Activated naive CD4-positive, alpha-beta T cell treated with anti-CD3 and anti-CD28 coated beads, Interleukin-2, amount 10 ng/mL, durations not matched to agents 7 days and 5 days (primary cell): ENCODE measurements at regions not wholly inside any gene's neighbourhood (a gene's known extent, or its start where the extent isn't known, plus 50 kb on each side); places are given as distances from the start of the nearest gene placed in this dataset.
A peak's percentile ranks its signal among the peaks of the same experiment; 100 is the strongest.

ENCODE experiments used
- CTCF ChIA-PET: fragments of 350-600 bp; sonication (Branson Sonifier 250); formaldehyde crosslinking; loops from one replicate; lab custom pipeline; 2021; ENCODE audit warnings: antibody characterized with exemption; lab: Charles Lee
- DNase-seq: peaks from one replicate; pipeline ENCODE4 v3.0.0-alpha.2; 2020
- H3K27ac Mint-ChIP-seq: one replicate; pipeline ENCODE4 v1.8.0; 2021; ENCODE audit warnings: mild to moderate bottlenecking, moderate library complexity, mixed read lengths
- H3K27me3 Mint-ChIP-seq: one replicate; pipeline ENCODE4 v1.8.0; 2021; ENCODE audit warnings: mild to moderate bottlenecking, mixed read lengths
- H3K36me3 Mint-ChIP-seq: one replicate; pipeline ENCODE4 v1.8.0; 2021; ENCODE audit warnings: mixed read lengths
- H3K4me1 Mint-ChIP-seq: one replicate; pipeline ENCODE4 v1.8.0; 2021; ENCODE audit warnings: mixed read lengths
- H3K4me3 Mint-ChIP-seq: one replicate; pipeline ENCODE4 v1.8.0; 2021; ENCODE audit warnings: mild to moderate bottlenecking, moderate library complexity, mixed read lengths
- H3K9me3 Mint-ChIP-seq: one replicate; pipeline ENCODE4 v1.8.0; 2021; ENCODE audit warnings: mixed read lengths

GRCh38 chr12:132429602-132429945 is 60.4 kb upstream of the FBRSL1 start:
- H3K27ac Mint-ChIP-seq: no peak overlapping the region
- peaks cover 6% of the 10 kb centered on the region for H3K9me3 Mint-ChIP-seq
- no peaks in the 10 kb centered on the region for H3K36me3 Mint-ChIP-seq
- CTCF ChIA-PET: interaction anchor here (0.8 to 1.2 kb wide), 5 partner anchors 12 to 276 kb away, joined by 3 read pairs; no protein-coding TSS in a partner anchor
- peaks cover 43% of the 10 kb centered on the region for H3K4me1 Mint-ChIP-seq
- no peak overlapping the region for H3K4me3 Mint-ChIP-seq
- peaks cover 57% of the 10 kb centered on the region for H3K27me3 Mint-ChIP-seq
- no peak for DNase-seq

GRCh38 chr12:132428936-132429601 is 60.9 kb upstream of the FBRSL1 start:
- H3K36me3 Mint-ChIP-seq: no peaks in the 10 kb centered on the region
- DNase-seq: no peak
- H3K27me3 Mint-ChIP-seq: peaks cover 54% of the 10 kb centered on the region
- CTCF ChIA-PET: interaction anchor here (1.0 kb wide), 1 partner anchor 14 kb away, joined by 3 read pairs; no protein-coding TSS in a partner anchor
- H3K27ac Mint-ChIP-seq: no peak overlapping the region
- H3K4me3 Mint-ChIP-seq: no peak overlapping the region
- H3K4me1 Mint-ChIP-seq: peaks cover 39% of the 10 kb centered on the region
- peaks cover 6% of the 10 kb centered on the region for H3K9me3 Mint-ChIP-seq

- DNase-seq: no peak
- CTCF ChIA-PET: interaction anchor here (1.0 to 1.6 kb wide), 4 partner anchors 13 to 133 kb away, joined by 3 to 7 read pairs (median 4); no protein-coding TSS in a partner anchor
- Mint-ChIP-seq H3K27me3 (peaks cover 62% of the 10 kb centered on the region), H3K4me3 (no peak overlapping the region), H3K27ac (no peak overlapping the region), H3K36me3 (no peaks in the 10 kb centered on the region), H3K9me3 (peaks cover 6% of the 10 kb centered on the region), H3K4me1 (peaks cover 35% of the 10 kb centered on the region)
These were observed 61.7 kb upstream of the FBRSL1 start for GRCh38 chr12:132427999-132428935.

GRCh38 chr12:132427174-132427768 is 62.7 kb upstream of the FBRSL1 start:
- CTCF ChIA-PET: interaction anchor here (1.0 to 1.6 kb wide), 3 partner anchors 12 to 134 kb away, joined by 3 to 7 read pairs (median 5); no protein-coding TSS in a partner anchor
- H3K4me3 Mint-ChIP-seq: no peak overlapping the region
- H3K36me3 Mint-ChIP-seq: no peaks in the 10 kb centered on the region
- no peak for DNase-seq
- no peak overlapping the region for H3K27ac Mint-ChIP-seq
- peaks cover 72% of the 10 kb centered on the region for H3K27me3 Mint-ChIP-seq
- H3K4me1 Mint-ChIP-seq: peaks cover 31% of the 10 kb centered on the region
- peaks cover 6% of the 10 kb centered on the region for H3K9me3 Mint-ChIP-seq

- peaks cover 31% of the 10 kb centered on the region for H3K4me1 Mint-ChIP-seq
- H3K9me3 Mint-ChIP-seq: peaks cover 6% of the 10 kb centered on the region
- H3K27me3 Mint-ChIP-seq: peaks cover 79% of the 10 kb centered on the region
- H3K27ac Mint-ChIP-seq: no peak overlapping the region
- no peak overlapping the region for H3K4me3 Mint-ChIP-seq
- CTCF ChIA-PET: interaction anchor here (1.1 to 1.6 kb wide), 2 partner anchors 12 to 97 kb away, joined by 5 to 7 read pairs; no protein-coding TSS in a partner anchor
- H3K36me3 Mint-ChIP-seq: no peaks in the 10 kb centered on the region
- DNase-seq: no peak
These were observed 63.4 kb upstream of the FBRSL1 start for GRCh38 chr12:132426349-132427173.

GRCh38 chr12:132424811-132425210 is 65.1 kb upstream of the FBRSL1 start:
- peaks cover 6% of the 10 kb centered on the region for H3K9me3 Mint-ChIP-seq
- no peaks in the 10 kb centered on the region for H3K36me3 Mint-ChIP-seq
- CTCF ChIA-PET: no interaction called here
- no peak overlapping the region for H3K4me3 Mint-ChIP-seq
- peaks cover 81% of the 10 kb centered on the region for H3K27me3 Mint-ChIP-seq
- no peak for DNase-seq
- H3K4me1 Mint-ChIP-seq: peaks cover 18% of the 10 kb centered on the region
- H3K27ac Mint-ChIP-seq: no peak overlapping the region

- Mint-ChIP-seq H3K4me3 (no peak overlapping the region), H3K9me3 (peaks cover 6% of the 10 kb centered on the region), H3K27me3 (peaks cover 82% of the 10 kb centered on the region), H3K27ac (no peak overlapping the region), H3K4me1 (peaks cover 10% of the 10 kb centered on the region), H3K36me3 (no peaks in the 10 kb centered on the region)
- CTCF ChIA-PET: no interaction called here
- no peak for DNase-seq
These were observed 65.9 kb upstream of the FBRSL1 start for GRCh38 chr12:132423820-132424645.

GRCh38 chr12:132423251-132423819 is 66.6 kb upstream of the FBRSL1 start:
- CTCF ChIA-PET: no interaction called here
- Mint-ChIP-seq H3K4me3 (no peak overlapping the region), H3K36me3 (no peaks in the 10 kb centered on the region), H3K27me3 (peaks cover 82% of the 10 kb centered on the region), H3K9me3 (peaks cover 6% of the 10 kb centered on the region), H3K4me1 (peaks cover 3% of the 10 kb centered on the region), H3K27ac (no peak overlapping the region)
- DNase-seq: no peak

- CTCF ChIA-PET: no interaction called here
- no peak for DNase-seq
- Mint-ChIP-seq H3K27ac (peak overlapping the region; percentile 15), H3K27me3 (peaks cover 82% of the 10 kb centered on the region), H3K4me1 (no peaks in the 10 kb centered on the region), H3K4me3 (no peak overlapping the region), H3K9me3 (peaks cover 6% of the 10 kb centered on the region), H3K36me3 (no peaks in the 10 kb centered on the region)
These were observed 67.4 kb upstream of the FBRSL1 start for GRCh38 chr12:132422381-132423043.

GRCh38 chr12:132422040-132422380 is 67.9 kb upstream of the FBRSL1 start:
- Mint-ChIP-seq H3K4me1 (no peaks in the 10 kb centered on the region), H3K9me3 (peaks cover 6% of the 10 kb centered on the region), H3K4me3 (no peak overlapping the region), H3K27ac (no peak overlapping the region), H3K36me3 (no peaks in the 10 kb centered on the region), H3K27me3 (peaks cover 80% of the 10 kb centered on the region)
- CTCF ChIA-PET: no interaction called here
- DNase-seq: no peak

- H3K27me3 Mint-ChIP-seq: peaks cover 62% of the 10 kb centered on the region
- DNase-seq: no peak
- H3K9me3 Mint-ChIP-seq: no peaks in the 10 kb centered on the region
- CTCF ChIA-PET: interaction anchor here (7.2 kb wide), 1 partner anchor 105 kb away, joined by 77 read pairs; no protein-coding TSS in a partner anchor
- H3K36me3 Mint-ChIP-seq: no peaks in the 10 kb centered on the region
- H3K4me3 Mint-ChIP-seq: no peak overlapping the region
- peaks cover 3% of the 10 kb centered on the region for H3K4me1 Mint-ChIP-seq
- H3K27ac Mint-ChIP-seq: no peak overlapping the region
These were observed 70.2 kb upstream of the FBRSL1 start for GRCh38 chr12:132419631-132420246.

GRCh38 chr12:132418393-132418925 is 71.5 kb upstream of the FBRSL1 start:
- H3K36me3 Mint-ChIP-seq: no peaks in the 10 kb centered on the region
- no peak overlapping the region for H3K27ac Mint-ChIP-seq
- H3K4me1 Mint-ChIP-seq: peaks cover 4% of the 10 kb centered on the region
- CTCF ChIA-PET: interaction anchor here (0.7 to 7.2 kb wide), 6 partner anchors 98 to 332 kb away, joined by 3 to 77 read pairs (median 3); partner anchors contain the start of gene LRCOL1
- DNase-seq: no peak
- peaks cover 55% of the 10 kb centered on the region for H3K27me3 Mint-ChIP-seq
- no peaks in the 10 kb centered on the region for H3K9me3 Mint-ChIP-seq
- no peak overlapping the region for H3K4me3 Mint-ChIP-seq
